Suprapubic skin (tissue), 3 donors: ENCODE measurements at regions not wholly inside any gene's neighbourhood (a gene's known extent, or its start where the extent isn't known, plus 50 kb on each side); places are given as distances from the start of the nearest gene placed in this dataset.

Experiments used
- EP300 ChIP-seq: sonication (generic); formaldehyde crosslinking; IDR thresholded peaks from one replicate; pipeline ENCODE4 v1.6.1; 2017; ENCODE audit warnings: antibody characterized with exemption
- TF ChIP-seq, protein P1 (sequence below), 2 donors: fragments of 200-600 bp in 1 of 2; fragments of 450-650 bp in 1 of 2; sonication (generic) in 1 of 2; IDR thresholded peaks; one replicate each; pipeline ENCODE4 v1.5.1; 2016 to 2019; ENCODE audit warnings: antibody characterized with exemption in 2 of 2, mild to moderate bottlenecking in 1 of 2, moderate library complexity in 1 of 2

DNA sequence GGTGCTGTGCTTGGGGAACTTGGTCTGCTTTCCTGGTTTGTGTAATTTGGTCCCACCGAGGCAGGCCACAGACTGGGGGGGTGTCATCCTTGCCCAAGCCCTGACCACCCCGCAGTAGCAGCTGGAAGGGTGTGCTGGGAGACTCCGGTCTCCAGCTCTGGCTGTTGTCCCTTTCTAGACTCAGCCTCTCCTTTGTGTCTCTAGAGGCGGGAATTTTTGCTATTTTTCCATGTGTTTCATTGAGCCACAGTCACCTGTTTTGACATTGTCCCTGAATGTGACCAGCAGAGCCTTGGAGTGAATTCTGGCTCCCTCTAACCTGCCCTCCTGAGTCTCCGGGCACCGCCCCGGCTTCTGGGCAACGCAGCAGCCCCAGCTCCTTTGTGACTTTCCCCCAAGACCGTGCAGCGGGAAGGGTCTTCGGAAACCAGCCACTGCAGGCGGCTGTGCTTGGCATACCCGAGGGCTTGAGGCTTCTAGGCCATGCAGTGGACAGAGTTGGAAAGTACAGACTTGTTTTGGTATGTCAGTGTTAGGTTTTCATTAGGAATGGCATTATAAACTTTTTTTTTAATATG, 98.6 kb downstream of the TNFAIP2 start:
- no peak for TF ChIP-seq EP300
- TF ChIP-seq, protein P1, sequence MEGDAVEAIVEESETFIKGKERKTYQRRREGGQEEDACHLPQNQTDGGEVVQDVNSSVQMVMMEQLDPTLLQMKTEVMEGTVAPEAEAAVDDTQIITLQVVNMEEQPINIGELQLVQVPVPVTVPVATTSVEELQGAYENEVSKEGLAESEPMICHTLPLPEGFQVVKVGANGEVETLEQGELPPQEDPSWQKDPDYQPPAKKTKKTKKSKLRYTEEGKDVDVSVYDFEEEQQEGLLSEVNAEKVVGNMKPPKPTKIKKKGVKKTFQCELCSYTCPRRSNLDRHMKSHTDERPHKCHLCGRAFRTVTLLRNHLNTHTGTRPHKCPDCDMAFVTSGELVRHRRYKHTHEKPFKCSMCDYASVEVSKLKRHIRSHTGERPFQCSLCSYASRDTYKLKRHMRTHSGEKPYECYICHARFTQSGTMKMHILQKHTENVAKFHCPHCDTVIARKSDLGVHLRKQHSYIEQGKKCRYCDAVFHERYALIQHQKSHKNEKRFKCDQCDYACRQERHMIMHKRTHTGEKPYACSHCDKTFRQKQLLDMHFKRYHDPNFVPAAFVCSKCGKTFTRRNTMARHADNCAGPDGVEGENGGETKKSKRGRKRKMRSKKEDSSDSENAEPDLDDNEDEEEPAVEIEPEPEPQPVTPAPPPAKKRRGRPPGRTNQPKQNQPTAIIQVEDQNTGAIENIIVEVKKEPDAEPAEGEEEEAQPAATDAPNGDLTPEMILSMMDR (IDR thresholded peaks at IDR 0.05) = no peak
